ENCODE measurements at regions not wholly inside any gene's neighbourhood (a gene's known extent, or its start where the extent isn't known, plus 50 kb on each side); places are given as distances from the start of the nearest gene placed in this dataset.

- DNase-seq (ENCODE audit: low read depth): no peak
- TF ChIP-seq CTCF (IDR thresholded peaks at IDR 0.05; ENCODE audit: insufficient read depth, low read depth, low read length, missing control alignments): no peak
- no peak overlapping the region for H3K4me3 ChIP-seq (ENCODE audit: low read depth, low read length)
Measured at GRCh38 chr6:164897523-164898235, 411.7 kb downstream of the C6orf118 start.

GRCh38 chr6:164889980-164890379 is 419.4 kb downstream of the C6orf118 start:
- no peak for TF ChIP-seq CTCF (IDR thresholded peaks at IDR 0.05; ENCODE audit: insufficient read depth, low read depth, low read length, missing control alignments)
- no peak overlapping the region for H3K4me3 ChIP-seq (ENCODE audit: low read depth, low read length)
- no peak for DNase-seq (ENCODE audit: low read depth)

- TF ChIP-seq CTCF (IDR thresholded peaks at IDR 0.05; ENCODE audit: insufficient read depth, low read depth, low read length, missing control alignments): no peak
- no peak for DNase-seq (ENCODE audit: low read depth)
- no peak overlapping the region for H3K4me3 ChIP-seq (ENCODE audit: low read depth, low read length)
Measured at GRCh38 chr6:164887660-164888059, 421.7 kb downstream of the C6orf118 start.

- no peak overlapping the region for H3K4me3 ChIP-seq (ENCODE audit: low read depth, low read length)
- TF ChIP-seq CTCF (IDR thresholded peaks at IDR 0.05; ENCODE audit: insufficient read depth, low read depth, low read length, missing control alignments): no peak
- DNase-seq (ENCODE audit: low read depth): no peak
Measured at GRCh38 chr6:164882236-164882635, 427.2 kb downstream of the C6orf118 start.

- H3K4me3 ChIP-seq (ENCODE audit: low read depth, low read length): no peak overlapping the region
Measured at GRCh38 chr6:164871783-164872182, 437.6 kb downstream of the C6orf118 start.

GRCh38 chr6:164870164-164870563 is 439.2 kb downstream of the C6orf118 start:
- H3K4me3 ChIP-seq (ENCODE audit: low read depth, low read length): no peak overlapping the region
- no peak for DNase-seq (ENCODE audit: low read depth)
- TF ChIP-seq CTCF (IDR thresholded peaks at IDR 0.05; ENCODE audit: insufficient read depth, low read depth, low read length, missing control alignments): no peak

More at GRCh38 chr6:164871783-164872182, 437.6 kb downstream of the C6orf118 start:
- no peak for DNase-seq (ENCODE audit: low read depth)
- TF ChIP-seq CTCF (IDR thresholded peaks at IDR 0.05; ENCODE audit: insufficient read depth, low read depth, low read length, missing control alignments): no peak

GRCh38 chr6:164861967-164862366 is 447.4 kb downstream of the C6orf118 start:
- no peak for DNase-seq (ENCODE audit: low read depth)
- H3K4me3 ChIP-seq (ENCODE audit: low read depth, low read length): no peak overlapping the region
- no peak for TF ChIP-seq CTCF (IDR thresholded peaks at IDR 0.05; ENCODE audit: insufficient read depth, low read depth, low read length, missing control alignments)
